Naive B cell (primary cell): ENCODE measurements at regions not wholly inside any gene's neighbourhood (a gene's known extent, or its start where the extent isn't known, plus 50 kb on each side); places are given as distances from the start of the nearest gene placed in this dataset.
"Not testable (repeated sequence)": the region's sequence is repeated elsewhere in the genome, so short reads cannot be mapped to it uniquely, and the experiment has no call there.

ENCODE experiments used
- ATAC-seq, 2 donors: fragments of 150-1000 bp; cut with Tn5 transposase; 2 replicates each; pipeline ENCODE4 v1.10.0; 2021; ENCODE audit warnings: low read depth in 2 of 2, mild to moderate bottlenecking in 2 of 2, moderate library complexity in 2 of 2
- DNase-seq: peaks from one replicate; pipeline ENCODE4 v3.0.0; 2022
- H3K27ac Mint-ChIP-seq, 6 donors: one replicate each; pipeline ENCODE4 v1.8.0; 2020 to 2022; ENCODE audit warnings: mild to moderate bottlenecking in 6 of 6, mixed read lengths in 6 of 6, moderate library complexity in 5 of 6, inconsistent platforms in 2 of 6
- H3K27me3 Mint-ChIP-seq, 3 donors: one replicate each; pipeline ENCODE4 v1.8.0; 2021 to 2022; ENCODE audit warnings: mixed read lengths in 3 of 3, mild to moderate bottlenecking in 1 of 3
- H3K36me3 Mint-ChIP-seq, 2 donors: one replicate each; pipeline ENCODE4 v1.8.0; 2020 to 2022; ENCODE audit warnings: mixed read lengths in 2 of 2, inconsistent platforms in 1 of 2, mild to moderate bottlenecking in 1 of 2
- H3K4me1 Mint-ChIP-seq, 3 donors: one replicate each; pipeline ENCODE4 v1.8.0; 2020 to 2022; ENCODE audit warnings: mixed read lengths in 3 of 3, inconsistent platforms in 1 of 3, mild to moderate bottlenecking in 1 of 3, moderate library complexity in 1 of 3
- H3K4me3 Mint-ChIP-seq, 8 donors: one replicate each; pipeline ENCODE4 v1.8.0; 2020 to 2022; ENCODE audit warnings: mild to moderate bottlenecking in 8 of 8, mixed read lengths in 8 of 8, moderate library complexity in 8 of 8, inconsistent platforms in 2 of 8
- H3K9me3 Mint-ChIP-seq, 7 donors: one replicate each; pipeline ENCODE4 v1.8.0; 2020 to 2022; ENCODE audit warnings: mixed read lengths in 7 of 7, mild to moderate bottlenecking in 5 of 7, inconsistent platforms in 2 of 7, moderate library complexity in 1 of 7

- not testable (repeated sequence) for H3K4me3 Mint-ChIP-seq, ATAC-seq, H3K36me3 Mint-ChIP-seq, H3K27ac Mint-ChIP-seq, DNase-seq, H3K27me3 Mint-ChIP-seq, H3K4me1 Mint-ChIP-seq
- peaks cover 5 to 16% (median 10%) of the 10 kb centered on the region in 7 donors for H3K9me3 Mint-ChIP-seq
These were observed 837.0 kb downstream of the EPHA3 start for GRCh38 chr3:89944461-89944860.

DNA sequence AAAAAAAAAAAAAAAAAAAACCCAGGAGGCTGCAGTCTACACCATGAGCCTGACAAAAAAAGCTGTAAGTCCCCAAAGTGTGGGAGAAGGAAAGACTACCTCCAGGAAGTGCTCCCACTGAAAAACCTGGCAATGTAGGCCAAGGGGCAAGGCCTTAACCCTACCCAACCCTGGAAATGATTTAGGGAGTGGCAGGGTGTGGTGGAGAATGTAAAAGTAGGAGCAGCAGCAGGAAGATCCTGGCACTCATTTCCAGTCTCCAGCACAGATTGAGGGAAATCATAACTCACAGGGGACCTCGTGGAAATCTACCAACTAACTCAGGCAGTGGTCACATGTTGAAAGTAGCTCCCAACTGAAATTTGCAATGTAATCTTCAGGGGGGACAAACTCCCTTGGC, 839.5 kb downstream of the EPHA3 start:
- Mint-ChIP-seq H3K4me1 (no peaks in the 10 kb centered on the region), H3K27ac (no peak overlapping the region), H3K4me3 (no peak overlapping the region), H3K36me3 (no peaks in the 10 kb centered on the region), H3K9me3 (peaks cover 3 to 13% (median 9%) of the 10 kb centered on the region in 7 donors), H3K27me3 (no peaks in the 10 kb centered on the region)
- ATAC-seq (no peak), DNase-seq (no peak)

DNA sequence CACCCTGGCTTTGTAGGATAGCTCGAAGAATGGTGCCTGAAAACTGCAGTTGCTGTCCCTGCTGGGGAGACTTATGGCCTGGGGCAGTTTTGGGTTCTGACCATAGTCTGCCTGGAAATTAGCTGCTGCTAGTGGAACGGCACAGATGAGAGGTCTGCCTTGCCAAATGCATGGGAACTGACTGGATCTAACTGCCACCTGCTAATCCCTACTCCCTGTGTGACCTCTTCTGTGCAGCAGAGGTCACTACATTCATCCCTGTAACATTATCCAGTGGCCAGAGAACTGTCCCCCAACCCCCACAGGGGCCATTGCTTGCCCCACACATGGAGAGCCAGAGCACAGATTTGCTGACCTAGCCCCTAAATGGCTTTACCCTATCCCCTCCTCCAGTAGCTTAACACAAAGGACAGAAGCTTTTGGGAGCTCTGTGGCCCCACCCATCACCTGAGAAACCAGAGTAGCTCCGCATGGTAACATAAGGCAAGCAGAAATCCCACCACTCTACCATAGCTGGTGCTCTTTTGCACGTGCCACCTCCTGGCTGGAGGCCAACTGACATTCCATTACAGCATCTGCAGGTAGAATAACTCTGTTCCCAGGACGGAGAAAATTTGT, 840.0 kb downstream of the EPHA3 start:
- Mint-ChIP-seq H3K36me3 (no peaks in the 10 kb centered on the region), H3K27me3 (no peaks in the 10 kb centered on the region), H3K4me3 (no peak overlapping the region), H3K27ac (no peak overlapping the region), H3K4me1 (no peaks in the 10 kb centered on the region), H3K9me3 (peaks cover 4 to 13% (median 5%) of the 10 kb centered on the region in 7 donors)
- no peak for ATAC-seq
- no peak for DNase-seq

GRCh38 chr3:89948008-89948407, 840.6 kb downstream of the EPHA3 start:
- Mint-ChIP-seq H3K9me3 (peaks cover 1 to 13% (median 4%) of the 10 kb centered on the region in 7 donors), H3K36me3 (no peaks in the 10 kb centered on the region), H3K27ac (peak overlapping the region in 1 of 6 donors; percentile 59), H3K27me3 (no peaks in the 10 kb centered on the region), H3K4me1 (no peaks in the 10 kb centered on the region), H3K4me3 (no peak overlapping the region)
- ATAC-seq, result no peak
- DNase-seq, result no peak

- Mint-ChIP-seq H3K27ac (no peak overlapping the region), H3K4me3 (no peak overlapping the region), H3K4me1 (no peaks in the 10 kb centered on the region), H3K27me3 (no peaks in the 10 kb centered on the region), H3K9me3 (peaks cover 1 to 13% (median 4%) of the 10 kb centered on the region in 7 donors), H3K36me3 (no peaks in the 10 kb centered on the region)
- no peak for DNase-seq
- ATAC-seq, result no peak
These were observed 843.4 kb downstream of the EPHA3 start for GRCh38 chr3:89950772-89951171.

GRCh38 chr3:89954137-89954536, 846.7 kb downstream of the EPHA3 start:
- no peaks in the 10 kb centered on the region for H3K36me3 Mint-ChIP-seq
- H3K27ac Mint-ChIP-seq, result no peak overlapping the region
- DNase-seq, result no peak
- H3K9me3 Mint-ChIP-seq, result peaks cover 0 to 5% (median 0%) of the 10 kb centered on the region in 7 donors
- no peak overlapping the region for H3K4me3 Mint-ChIP-seq
- ATAC-seq, result no peak
- no peaks in the 10 kb centered on the region for H3K4me1 Mint-ChIP-seq
- no peaks in the 10 kb centered on the region for H3K27me3 Mint-ChIP-seq

DNA sequence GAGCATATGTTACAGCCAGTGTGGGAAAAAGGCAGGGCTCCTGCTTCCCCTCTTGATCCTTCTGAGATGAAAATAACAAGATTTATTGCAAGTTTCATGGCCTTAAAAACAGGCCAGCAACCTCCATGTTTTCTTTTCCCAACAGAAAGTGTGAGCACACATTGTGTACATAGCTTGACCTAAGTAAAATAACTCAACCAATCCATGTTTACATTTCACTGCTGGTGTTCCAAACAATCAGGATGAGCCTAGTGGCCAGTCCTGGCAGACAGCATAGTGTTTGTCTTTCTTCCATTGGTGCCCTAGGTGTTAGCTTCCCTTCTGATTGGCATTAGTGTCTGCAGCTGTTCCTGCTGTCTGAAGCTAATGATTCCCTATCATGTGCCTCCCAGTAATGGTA, 847.7 kb downstream of the EPHA3 start:
- no peaks in the 10 kb centered on the region for H3K36me3 Mint-ChIP-seq
- ATAC-seq, result no peak
- DNase-seq, result no peak
- no peaks in the 10 kb centered on the region for H3K27me3 Mint-ChIP-seq
- no peak overlapping the region for H3K4me3 Mint-ChIP-seq
- no peaks in the 10 kb centered on the region for H3K4me1 Mint-ChIP-seq
- no peak overlapping the region for H3K27ac Mint-ChIP-seq
- peaks cover 0 to 5% (median 0%) of the 10 kb centered on the region in 7 donors for H3K9me3 Mint-ChIP-seq

- DNase-seq (no peak), ATAC-seq (no peak)
- H3K36me3 Mint-ChIP-seq, result no peaks in the 10 kb centered on the region
- H3K4me1 Mint-ChIP-seq, result no peaks in the 10 kb centered on the region
- H3K9me3 Mint-ChIP-seq, result peaks cover 0 to 4% (median 0%) of the 10 kb centered on the region in 7 donors
- no peak overlapping the region for H3K27ac Mint-ChIP-seq
- H3K27me3 Mint-ChIP-seq, result no peaks in the 10 kb centered on the region
- H3K4me3 Mint-ChIP-seq, result no peak overlapping the region
These were observed 850.0 kb downstream of the EPHA3 start for GRCh38 chr3:89957451-89957850.

GRCh38 chr3:89958163-89958562, 850.7 kb downstream of the EPHA3 start:
- not testable (repeated sequence) for H3K4me3 Mint-ChIP-seq, ATAC-seq, H3K4me1 Mint-ChIP-seq, H3K27me3 Mint-ChIP-seq, DNase-seq, H3K36me3 Mint-ChIP-seq, H3K27ac Mint-ChIP-seq, H3K9me3 Mint-ChIP-seq

GRCh38 chr3:89964347-89964746, 856.9 kb downstream of the EPHA3 start:
- Mint-ChIP-seq H3K9me3 (peaks cover 2 to 10% (median 8%) of the 10 kb centered on the region in 7 donors), H3K4me1 (no peaks in the 10 kb centered on the region), H3K36me3 (no peaks in the 10 kb centered on the region), H3K4me3 (no peak overlapping the region), H3K27me3 (no peaks in the 10 kb centered on the region), H3K27ac (no peak overlapping the region)
- DNase-seq (no peak), ATAC-seq (no peak)

GRCh38 chr3:89966877-89967665, 859.6 kb downstream of the EPHA3 start:
- no peak overlapping the region for H3K27ac Mint-ChIP-seq
- no peak overlapping the region for H3K4me3 Mint-ChIP-seq
- H3K4me1 Mint-ChIP-seq, result no peaks in the 10 kb centered on the region
- no peak for DNase-seq
- H3K36me3 Mint-ChIP-seq, result no peaks in the 10 kb centered on the region
- H3K27me3 Mint-ChIP-seq, result no peaks in the 10 kb centered on the region
- no peak for ATAC-seq
- peaks cover 3 to 10% (median 8%) of the 10 kb centered on the region in 7 donors for H3K9me3 Mint-ChIP-seq

DNA sequence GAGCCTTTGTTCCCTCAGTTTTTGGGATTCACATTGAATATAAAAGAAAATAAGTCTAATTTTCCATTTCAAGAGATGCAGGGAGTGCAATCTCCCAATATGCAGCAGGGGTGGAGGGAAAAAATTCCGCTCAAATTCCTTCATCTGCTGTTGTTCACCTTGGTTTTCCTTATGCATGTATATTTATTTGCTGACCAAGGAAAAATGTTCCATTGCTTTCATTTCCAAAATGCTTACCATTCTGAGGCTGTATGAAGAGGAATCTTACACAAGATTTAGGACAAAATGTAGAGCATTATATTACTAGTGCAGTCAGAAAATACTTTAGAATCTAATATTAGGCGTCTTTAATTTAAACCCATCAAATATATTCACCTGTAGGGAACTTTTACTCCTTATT, 863.9 kb downstream of the EPHA3 start:
- DNase-seq (no peak), ATAC-seq (no peak)
- Mint-ChIP-seq H3K27ac (no peak overlapping the region), H3K36me3 (no peaks in the 10 kb centered on the region), H3K9me3 (peaks cover 2 to 10% (median 6%) of the 10 kb centered on the region in 7 donors), H3K4me3 (no peak overlapping the region), H3K4me1 (no peaks in the 10 kb centered on the region), H3K27me3 (no peaks in the 10 kb centered on the region)

- Mint-ChIP-seq H3K4me3 (no peak overlapping the region), H3K27ac (no peak overlapping the region), H3K27me3 (no peaks in the 10 kb centered on the region)
These were observed 865.7 kb downstream of the EPHA3 start for GRCh38 chr3:89973156-89973555.

GRCh38 chr3:89974903-89975519, 867.6 kb downstream of the EPHA3 start:
- H3K36me3 Mint-ChIP-seq, result no peaks in the 10 kb centered on the region
- no peaks in the 10 kb centered on the region for H3K4me1 Mint-ChIP-seq
- DNase-seq (no peak), ATAC-seq (no peak)
- H3K27me3 Mint-ChIP-seq, result no peaks in the 10 kb centered on the region
- H3K9me3 Mint-ChIP-seq, result peaks cover 0 to 4% (median 0%) of the 10 kb centered on the region in 7 donors
- H3K27ac Mint-ChIP-seq, result no peak overlapping the region
- H3K4me3 Mint-ChIP-seq, result no peak overlapping the region

More at GRCh38 chr3:89973156-89973555, 865.7 kb downstream of the EPHA3 start:
- Mint-ChIP-seq H3K9me3 (peaks cover 0 to 4% (median 2%) of the 10 kb centered on the region in 7 donors), H3K4me1 (no peaks in the 10 kb centered on the region), H3K36me3 (no peaks in the 10 kb centered on the region)
- DNase-seq, result no peak
- ATAC-seq, result no peak
